ENCODE measurements at regions not wholly inside any gene's neighbourhood (a gene's known extent, or its start where the extent isn't known, plus 50 kb on each side); places are given as distances from the start of the nearest gene placed in this dataset.

DNA sequence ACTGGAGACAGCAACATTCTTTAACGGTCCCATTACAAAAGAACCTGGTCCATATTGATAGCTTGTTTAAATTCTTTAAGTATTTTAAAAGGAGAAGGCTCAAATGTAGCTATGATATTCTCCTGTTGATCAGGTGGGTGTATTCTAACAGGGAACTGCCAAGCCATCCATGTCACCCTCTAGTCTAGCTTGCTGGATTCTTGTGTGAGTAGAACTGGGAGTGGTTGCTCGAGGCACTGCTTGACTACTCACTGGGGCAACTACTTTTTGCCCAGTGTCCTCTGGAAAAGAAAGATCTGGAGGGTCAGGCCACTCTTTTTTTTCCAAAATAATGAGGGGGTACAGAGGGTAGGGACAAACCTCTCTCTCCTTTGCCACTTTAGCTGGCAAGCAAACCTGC lies 155.1 kb downstream of the ZNF518B start:
- H3K27ac ChIP-seq: no peak overlapping the region
- DNase-seq (ENCODE audit: extremely low spot score in 2 of 2): no peak
- no peak overlapping the region for H3K4me3 ChIP-seq
- H3K27me3 ChIP-seq: no peaks in the 10 kb centered on the region
- TF ChIP-seq CTCF (IDR thresholded peaks at IDR 0.05): no peak
- no peaks in the 10 kb centered on the region for H3K9me3 ChIP-seq
- H3K36me3 ChIP-seq: no peaks in the 10 kb centered on the region
- peaks cover 1% of the 10 kb centered on the region for H3K4me1 ChIP-seq
- intact Hi-C loops (cut with DNase I): no loop called here

- intact Hi-C loops (cut with DNase I): no loop called here
- H3K4me3 ChIP-seq: no peak overlapping the region
- H3K36me3 ChIP-seq: no peaks in the 10 kb centered on the region
- TF ChIP-seq CTCF (IDR thresholded peaks at IDR 0.05): no peak
- no peak for TF ChIP-seq POLR2A (IDR thresholded peaks at IDR 0.05)
- TF ChIP-seq POLR2AphosphoS5 (IDR thresholded peaks at IDR 0.05; ENCODE audit: insufficient read depth in 1 of 2, low read depth in 1 of 2): no peak
- DNase-seq (ENCODE audit: extremely low spot score in 2 of 2): no peak
- no peaks in the 10 kb centered on the region for H3K9me3 ChIP-seq
- H3K27ac ChIP-seq: no peak overlapping the region
- no peaks in the 10 kb centered on the region for H3K27me3 ChIP-seq
- H3K4me1 ChIP-seq: peaks cover 5% of the 10 kb centered on the region
These were observed 157.6 kb downstream of the ZNF518B start for GRCh38 chr4:10299601-10300000.

DNA sequence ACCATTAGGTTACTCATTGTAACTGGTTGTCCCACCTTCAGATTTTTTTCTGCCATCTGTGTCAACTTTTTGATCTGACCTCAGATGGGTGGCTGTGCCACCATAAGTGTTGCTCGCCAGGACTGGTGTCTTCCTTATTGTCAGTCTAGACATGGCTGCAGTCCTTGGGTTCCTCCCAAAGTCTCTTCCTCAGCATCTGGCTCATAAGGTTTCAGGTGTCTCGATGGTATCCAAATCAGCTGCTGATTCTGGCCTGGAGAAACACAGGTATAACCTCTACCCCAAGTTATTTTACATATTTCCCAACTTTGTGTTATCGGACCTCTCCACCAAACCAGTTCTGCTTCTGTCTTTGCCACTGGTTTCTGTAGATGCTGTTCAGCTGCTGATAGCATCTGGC lies 158.5 kb downstream of the ZNF518B start:
- no peak for TF ChIP-seq CTCF (IDR thresholded peaks at IDR 0.05)
- no peak for TF ChIP-seq POLR2A (IDR thresholded peaks at IDR 0.05)
- no peak for TF ChIP-seq POLR2AphosphoS5 (IDR thresholded peaks at IDR 0.05; ENCODE audit: insufficient read depth in 1 of 2, low read depth in 1 of 2)
- DNase-seq (ENCODE audit: extremely low spot score in 2 of 2): no peak
- intact Hi-C loops (cut with DNase I): no loop called here
- Histone ChIP-seq H3K4me1 (peaks cover 5% of the 10 kb centered on the region), H3K36me3 (no peaks in the 10 kb centered on the region), H3K27me3 (no peaks in the 10 kb centered on the region), H3K27ac (no peak overlapping the region), H3K9me3 (no peaks in the 10 kb centered on the region), H3K4me3 (no peak overlapping the region)

DNA sequence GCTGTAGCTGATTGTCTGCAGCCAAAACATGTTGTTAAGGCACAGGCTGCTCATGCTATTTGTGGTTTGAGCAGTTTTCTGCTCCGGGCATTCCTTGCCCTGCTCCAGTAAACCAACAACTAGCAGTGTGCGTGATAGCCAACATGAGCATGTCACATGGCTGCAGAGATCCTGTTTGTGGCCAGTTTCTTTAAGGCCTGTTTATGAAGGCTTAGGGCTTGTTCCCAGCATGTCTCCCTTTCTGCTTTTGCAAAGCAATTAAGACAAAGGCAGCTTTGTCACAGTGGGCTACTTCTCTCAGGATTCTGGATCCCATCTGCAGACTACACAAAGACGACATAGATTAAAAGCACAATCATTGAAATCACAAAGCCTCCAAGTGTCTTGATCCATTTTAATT lies 160.5 kb downstream of the ZNF518B start:
- TF ChIP-seq POLR2A (IDR thresholded peaks at IDR 0.05) (no peak), CTCF (IDR thresholded peaks at IDR 0.05) (no peak), POLR2AphosphoS5 (IDR thresholded peaks at IDR 0.05; ENCODE audit: insufficient read depth in 1 of 2, low read depth in 1 of 2) (no peak)
- Histone ChIP-seq H3K4me1 (peaks cover 5% of the 10 kb centered on the region), H3K27ac (no peak overlapping the region), H3K36me3 (no peaks in the 10 kb centered on the region), H3K4me3 (no peak overlapping the region), H3K9me3 (no peaks in the 10 kb centered on the region), H3K27me3 (no peaks in the 10 kb centered on the region)
- intact Hi-C loops (cut with DNase I): no loop called here
- DNase-seq (ENCODE audit: extremely low spot score in 2 of 2): no peak

GRCh38 chr4:10295301-10295700 lies 161.9 kb downstream of the ZNF518B start:
- Histone ChIP-seq H3K4me1 (peaks cover 5% of the 10 kb centered on the region), H3K36me3 (no peaks in the 10 kb centered on the region), H3K9me3 (no peaks in the 10 kb centered on the region), H3K27ac (no peak overlapping the region), H3K4me3 (no peak overlapping the region), H3K27me3 (no peaks in the 10 kb centered on the region)
- TF ChIP-seq CTCF (IDR thresholded peaks at IDR 0.05): no peak
- TF ChIP-seq POLR2A (IDR thresholded peaks at IDR 0.05): no peak
- no peak for TF ChIP-seq POLR2AphosphoS5 (IDR thresholded peaks at IDR 0.05; ENCODE audit: insufficient read depth in 1 of 2, low read depth in 1 of 2)
- intact Hi-C loops (cut with DNase I): no loop called here
- DNase-seq (ENCODE audit: extremely low spot score in 2 of 2): no peak

Measured in vagina (tissue), 2 donors.